ENCODE measurements at regions not wholly inside any gene's neighbourhood (a gene's known extent, or its start where the extent isn't known, plus 50 kb on each side); places are given as distances from the start of the nearest gene placed in this dataset.

GRCh38 chr6:133179481-133179880 is 61.7 kb upstream of the EYA4 start:
- no peaks in the 10 kb centered on the region for H3K9me3 ChIP-seq
- TF ChIP-seq CTCF (IDR thresholded peaks at IDR 0.05) (no peak), POLR2AphosphoS5 (IDR thresholded peaks at IDR 0.05) (no peak), POLR2A (IDR thresholded peaks at IDR 0.05) (no peak)
- no peaks in the 10 kb centered on the region for H3K4me1 ChIP-seq (replicated peaks)
- intact Hi-C loops (cut with DNase I), result no loop called here
- H3K4me3 ChIP-seq, result no peak overlapping the region
- no peaks in the 10 kb centered on the region for H3K36me3 ChIP-seq
- H3K27ac ChIP-seq, result no peak overlapping the region
- no peaks in the 10 kb centered on the region for H3K27me3 ChIP-seq (replicated peaks; ENCODE audit: insufficient read depth)
- no peak for DNase-seq (ENCODE audit: low spot score)

DNA sequence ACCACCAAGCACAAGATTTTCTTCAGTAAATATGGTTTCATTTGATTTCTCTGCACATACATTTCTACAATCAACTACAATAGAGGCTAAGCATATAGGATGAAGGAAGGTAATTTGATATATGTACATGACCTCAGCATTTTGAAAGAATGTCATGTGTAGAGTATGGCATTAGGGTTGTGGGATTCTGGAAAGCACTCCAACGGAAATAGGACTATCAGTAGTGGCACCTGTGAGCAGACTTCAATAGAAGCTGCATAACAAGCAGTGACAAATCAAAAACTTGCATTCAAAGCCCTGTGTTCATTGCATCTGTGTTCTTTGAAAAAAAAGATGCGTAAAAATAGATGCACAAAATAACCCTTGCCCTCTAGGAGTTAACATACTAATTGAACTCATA is 57.5 kb upstream of the EYA4 start:
- Histone ChIP-seq H3K4me3 (no peak overlapping the region), H3K27ac (no peak overlapping the region), H3K9me3 (no peaks in the 10 kb centered on the region), H3K36me3 (no peaks in the 10 kb centered on the region), H3K27me3 (replicated peaks; ENCODE audit: insufficient read depth) (no peaks in the 10 kb centered on the region), H3K4me1 (replicated peaks) (no peaks in the 10 kb centered on the region)
- intact Hi-C loops (cut with DNase I), result loop anchor here (10.0 kb wide), 1 partner anchor 349 kb away; no protein-coding TSS in a partner anchor
- 93% methylated on average over 2 of the region's 2 CpGs for WGBS
- TF ChIP-seq POLR2A (IDR thresholded peaks at IDR 0.05), result no peak
- TF ChIP-seq CTCF (IDR thresholded peaks at IDR 0.05), result no peak
- no peak for TF ChIP-seq POLR2AphosphoS5 (IDR thresholded peaks at IDR 0.05)
- no peak for DNase-seq (ENCODE audit: low spot score)

DNA sequence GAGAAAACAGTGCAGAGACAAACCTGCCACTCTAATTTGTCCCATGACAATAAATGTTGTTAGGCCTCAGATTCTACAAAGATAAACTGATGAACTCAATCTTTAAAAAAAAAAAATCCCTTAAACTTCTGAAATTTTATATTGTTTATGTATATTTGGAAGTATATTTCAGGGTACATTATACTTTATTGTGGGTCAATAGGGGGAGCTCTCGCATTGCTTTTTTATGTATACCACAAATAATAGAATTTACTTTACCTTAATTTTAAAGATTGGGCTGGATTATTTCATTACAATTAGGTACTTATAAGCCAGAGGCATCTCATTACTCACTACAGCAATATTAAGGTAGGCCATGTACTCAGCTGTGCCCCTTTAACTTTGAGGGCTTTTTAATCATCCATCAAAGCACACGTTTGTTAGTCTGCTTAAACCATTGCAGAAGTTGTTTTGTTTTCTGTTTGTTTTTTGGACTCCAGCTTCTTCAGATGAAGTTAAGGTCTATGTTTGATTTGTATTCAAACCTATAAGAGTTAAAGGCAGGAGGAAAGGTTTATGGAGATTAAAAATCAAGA is 56.3 kb upstream of the EYA4 start:
- H3K27me3 ChIP-seq (replicated peaks; ENCODE audit: insufficient read depth), result no peaks in the 10 kb centered on the region
- DNase-seq (ENCODE audit: low spot score), result no peak
- intact Hi-C loops (cut with DNase I), result loop anchor here (5.0 to 10.0 kb wide), 5 partner anchors 57 to 367 kb away; partner anchors contain the start of gene EYA4
- WGBS, result 21% methylated on average over 2 of the region's 2 CpGs
- no peak overlapping the region for H3K4me3 ChIP-seq
- H3K9me3 ChIP-seq, result no peaks in the 10 kb centered on the region
- H3K4me1 ChIP-seq (replicated peaks), result no peaks in the 10 kb centered on the region
- no peaks in the 10 kb centered on the region for H3K36me3 ChIP-seq
- H3K27ac ChIP-seq, result no peak overlapping the region
- TF ChIP-seq POLR2A (IDR thresholded peaks at IDR 0.05), result no peak
- peak in 3 of 4 experiments; percentile 29 to 35 (median 34) for TF ChIP-seq CTCF (IDR thresholded peaks at IDR 0.05)
- TF ChIP-seq POLR2AphosphoS5 (IDR thresholded peaks at IDR 0.05), result no peak

- Histone ChIP-seq H3K27me3 (replicated peaks; ENCODE audit: insufficient read depth) (no peaks in the 10 kb centered on the region), H3K27ac (no peak overlapping the region), H3K9me3 (no peaks in the 10 kb centered on the region), H3K36me3 (no peaks in the 10 kb centered on the region), H3K4me3 (no peak overlapping the region), H3K4me1 (replicated peaks) (no peaks in the 10 kb centered on the region)
- DNase-seq (ENCODE audit: low spot score), result no peak
- TF ChIP-seq POLR2A (IDR thresholded peaks at IDR 0.05) (no peak), POLR2AphosphoS5 (IDR thresholded peaks at IDR 0.05) (no peak), CTCF (IDR thresholded peaks at IDR 0.05) (no peak)
- intact Hi-C loops (cut with DNase I), result loop anchor here (5.0 to 10.0 kb wide), 5 partner anchors 57 to 367 kb away; partner anchors contain the start of gene EYA4
- WGBS, result 16% methylated on average over 4 of the region's 4 CpGs
Observed at GRCh38 chr6:133185731-133186130, 55.4 kb upstream of the EYA4 start.

GRCh38 chr6:133187114-133187513 is 54.0 kb upstream of the EYA4 start:
- TF ChIP-seq POLR2A (IDR thresholded peaks at IDR 0.05), result no peak
- TF ChIP-seq CTCF (IDR thresholded peaks at IDR 0.05), result no peak
- no peak for TF ChIP-seq POLR2AphosphoS5 (IDR thresholded peaks at IDR 0.05)
- no peaks in the 10 kb centered on the region for H3K27me3 ChIP-seq (replicated peaks; ENCODE audit: insufficient read depth)
- DNase-seq (ENCODE audit: low spot score), result no peak
- H3K36me3 ChIP-seq, result no peaks in the 10 kb centered on the region
- intact Hi-C loops (cut with DNase I), result loop anchor here (5.0 to 10.0 kb wide), 5 partner anchors 55 to 365 kb away; partner anchors contain the start of gene EYA4
- H3K4me3 ChIP-seq, result no peak overlapping the region
- H3K27ac ChIP-seq, result no peak overlapping the region
- WGBS, result 86% methylated on average over 2 of the region's 2 CpGs
- H3K4me1 ChIP-seq (replicated peaks), result no peaks in the 10 kb centered on the region
- no peaks in the 10 kb centered on the region for H3K9me3 ChIP-seq

Data from prostate gland (tissue), 2 donors.